Endothelial cell of umbilical vein (primary cell): ENCODE measurements at regions not wholly inside any gene's neighbourhood (a gene's known extent, or its start where the extent isn't known, plus 50 kb on each side); places are given as distances from the start of the nearest gene placed in this dataset.

Experiments used
- BruUV-seq: library from RNA; stranded (reverse); fragments of 400-500 nt; replicated peaks from 2 replicates; lab custom pipeline; 2021; lab: Mats Ljungman, UMichigan
- CTCF ChIA-PET: fragments of 300-600, 350-600 bp; sonication (Branson Sonifier 250); formaldehyde crosslinking; loops from one replicate; lab custom pipeline; 2021; ENCODE audit warnings: antibody characterized with exemption, inconsistent platforms; lab: Charles Lee
- POLR2A ChIA-PET: fragments of 300-600, 350-600 bp; sonication (Branson Sonifier 250); formaldehyde crosslinking; loops from one replicate; lab custom pipeline; 2021; ENCODE audit warnings: antibody characterized with exemption, inconsistent platforms; lab: Charles Lee
- DNase-seq: peaks from one replicate; pipeline ENCODE4 v3.0.0-alpha.2; 2011; ENCODE audit warnings: low read depth, low spot score
- FAIRE-seq: peaks from 2 replicates; lab custom pipeline; 2011; peaks lifted over from hg19 to GRCh38; lab: Jason Lieb, UNC
- H2AFZ ChIP-seq: 2 replicates; pipeline ENCODE4 v1.6.0; 2012; ENCODE audit warnings: low read depth, low read length, control low read depth, inconsistent platforms
- H3K27ac ChIP-seq: 2 replicates; pipeline ENCODE4 v1.5.1; 2011; ENCODE audit warnings: low read depth, mild to moderate bottlenecking, control low read depth, low read length, moderate library complexity; ENCODE audit not compliant: insufficient read depth
- H3K27me3 ChIP-seq, 2 experiments: 2 replicates each; pipeline versions ENCODE4 v1.6.0 to v1.6.1; 2011; ENCODE audit warnings: low read length in 2 of 2, mixed read lengths in 1 of 2; ENCODE audit not compliant: control insufficient read depth in 2 of 2, insufficient read depth in 2 of 2
- H3K36me3 ChIP-seq, 2 experiments: 2 replicates in 1 of 2; 3 replicates in 1 of 2; pipeline ENCODE4 v1.5.1; 2011; ENCODE audit warnings: low read length in 2 of 2, mild to moderate bottlenecking in 1 of 2, moderate library complexity in 1 of 2; ENCODE audit not compliant: control insufficient read depth in 2 of 2, insufficient read depth in 2 of 2; ENCODE audit errors: extremely low read depth in 1 of 2
- H3K4me1 ChIP-seq: 3 replicates; pipeline ENCODE4 v1.5.1; 2011; ENCODE audit warnings: mild to moderate bottlenecking, low read length; ENCODE audit not compliant: control insufficient read depth, insufficient read depth; ENCODE audit errors: extremely low read depth
- H3K4me2 ChIP-seq: 2 replicates; pipeline ENCODE4 v1.6.1; 2011; ENCODE audit warnings: low read length, control low read depth, mixed read lengths; ENCODE audit not compliant: insufficient read depth
- H3K4me3 ChIP-seq, 3 experiments: fragments of 200-600 bp in 1 of 3; sonication (generic), shearing (Covaris generic) in 1 of 3; replicated peaks in 1 of 3; 2 replicates each; pipeline ENCODE4 v1.5.1; 2011 to 2016; ENCODE audit warnings: control low read depth in 3 of 3, low read length in 3 of 3, mild to moderate bottlenecking in 2 of 3, inconsistent platforms in 1 of 3, low read depth in 1 of 3, moderate library complexity in 1 of 3; ENCODE audit not compliant: insufficient read depth in 1 of 3
- H3K79me2 ChIP-seq: 2 replicates; pipeline ENCODE4 v1.6.0; 2012; ENCODE audit warnings: low read length, inconsistent platforms; ENCODE audit not compliant: control insufficient read depth, insufficient read depth
- H3K9ac ChIP-seq: replicated peaks from 2 replicates; pipeline ENCODE3; 2011; ENCODE audit warnings: low read length, control low read depth; ENCODE audit not compliant: insufficient read depth; ENCODE audit errors: extremely low read depth
- H3K9me1 ChIP-seq: replicated peaks from 3 replicates; pipeline ENCODE4 v1.6.0; 2011; ENCODE audit warnings: mild to moderate bottlenecking, low read length; ENCODE audit not compliant: control insufficient read depth, insufficient read depth; ENCODE audit errors: extremely low read depth
- H3K9me3 ChIP-seq: replicated peaks from 2 replicates; pipeline ENCODE4 v1.5.1; 2012; ENCODE audit warnings: low read length, inconsistent platforms; ENCODE audit not compliant: control insufficient read depth, insufficient read depth
- H4K20me1 ChIP-seq: replicated peaks from 2 replicates; pipeline ENCODE3; 2011; ENCODE audit warnings: mild to moderate bottlenecking, low read length; ENCODE audit not compliant: control insufficient read depth, insufficient read depth; ENCODE audit errors: extremely low read depth
- CTCF ChIP-seq, 2 donors: IDR thresholded peaks; 1 replicate in 1 of 2; 2 replicates in 1 of 2; pipeline ENCODE4 v1.5.1; 2011; ENCODE audit warnings: low read length in 2 of 2, mild to moderate bottlenecking in 2 of 2, moderate library complexity in 2 of 2, control low read depth in 1 of 2, inconsistent platforms in 1 of 2, low read depth in 1 of 2; ENCODE audit not compliant: insufficient read depth in 1 of 2; ENCODE audit errors: extremely low read depth in 1 of 2
- EZH2 ChIP-seq: IDR thresholded peaks from 2 replicates; pipeline ENCODE4 v1.6.1; 2012; ENCODE audit warnings: borderline replicate concordance, low read depth, mild to moderate bottlenecking, moderate library complexity, low read length, inconsistent platforms; ENCODE audit not compliant: severe bottlenecking
- FOS ChIP-seq: IDR thresholded peaks from 2 replicates; pipeline ENCODE4 v1.6.1; 2011; ENCODE audit warnings: mild to moderate bottlenecking, low read length, moderate library complexity, borderline replicate concordance; ENCODE audit not compliant: insufficient read depth
- GATA2 ChIP-seq: IDR thresholded peaks from 2 replicates; pipeline ENCODE4 v1.7.0; 2011; ENCODE audit warnings: low read depth, mild to moderate bottlenecking, moderate library complexity, mixed read lengths, low read length; ENCODE audit not compliant: insufficient read length, insufficient read depth
- JUN ChIP-seq: IDR thresholded peaks from 2 replicates; pipeline ENCODE4 v1.6.1; 2011; ENCODE audit warnings: borderline replicate concordance, low read depth; ENCODE audit not compliant: insufficient read length, insufficient read depth
- MAX ChIP-seq: IDR thresholded peaks from 2 replicates; pipeline ENCODE4 v1.6.1; 2011; ENCODE audit not compliant: insufficient read depth, insufficient read length
- MYC ChIP-seq: IDR thresholded peaks from one replicate; pipeline ENCODE4 v1.6.1; 2011; ENCODE audit warnings: mild to moderate bottlenecking, low read depth, low read length
- POLR2A ChIP-seq: IDR thresholded peaks from 2 replicates; pipeline ENCODE4 v1.6.1; 2012; ENCODE audit warnings: low read depth, mild to moderate bottlenecking, control low read depth, low read length
- POLR2AphosphoS5 ChIP-seq: IDR thresholded peaks from 2 replicates; pipeline ENCODE4 v1.6.1; 2012; ENCODE audit warnings: low read depth, mild to moderate bottlenecking, control low read depth, low read length, moderate library complexity; ENCODE audit not compliant: insufficient read depth
- dilution Hi-C: fragments of 300-500 bp; cut with MboI; formaldehyde crosslinking; loops from one replicate; pipeline ENCODE4 v1.15.0; 2019; ENCODE audit warnings: low sequenced_read_pairs; ENCODE audit not compliant: extremely low pct_ligation_motif_present
- intact Hi-C: fragments of 100-400 bp; cut with micrococcal nuclease; formaldehyde crosslinking; loops from one replicate; pipeline ENCODE4 v1.10.0; 2022

- CTCF ChIA-PET: interaction anchor here (0.6 to 3.9 kb wide), 13 partner anchors 120 to 425 kb away, joined by 3 to 51 read pairs (median 5); no protein-coding TSS in a partner anchor
Observed at GRCh38 chr13:44049081-44049945, 169.6 kb downstream of the LACC1 start.

More at GRCh38 chr13:44049081-44049945, 169.6 kb downstream of the LACC1 start:
- H3K36me3 ChIP-seq: no peaks in the 10 kb centered on the region
- intact Hi-C loops: no loop called here
- TF ChIP-seq EZH2 (no peak), GATA2 (no peak), CTCF (IDR thresholded peaks at IDR 0.05; ENCODE audit: extremely low read depth in 1 of 2, insufficient read depth in 1 of 2, low read depth in 1 of 2, low read length in 2 of 2) (no peak), MAX (no peak), MYC (no peak), JUN (no peak), POLR2AphosphoS5 (no peak), FOS (no peak), POLR2A (no peak)
- H3K9me3 ChIP-seq: no peaks in the 10 kb centered on the region
- dilution Hi-C loops: no loop called here
- H2AFZ ChIP-seq: no peak overlapping the region
- no peaks in the 10 kb centered on the region for H4K20me1 ChIP-seq
- H3K9ac ChIP-seq: no peak overlapping the region
- H3K4me1 ChIP-seq: no peaks in the 10 kb centered on the region
- no peak for FAIRE-seq
- no peaks in the 10 kb centered on the region for H3K79me2 ChIP-seq
- H3K4me3 ChIP-seq: no peak overlapping the region
- peaks cover 7 to 18% of the 10 kb centered on the region in 2 experiments for H3K27me3 ChIP-seq
- POLR2A ChIA-PET: no interaction called here
- H3K4me2 ChIP-seq: no peak overlapping the region
- no peak overlapping the region for H3K27ac ChIP-seq
- no peaks in the 10 kb centered on the region for H3K9me1 ChIP-seq
- DNase-seq: no peak
- no TSS peak for BruUV-seq
